ENCODE measurements at regions not wholly inside any gene's neighbourhood (a gene's known extent, or its start where the extent isn't known, plus 50 kb on each side); places are given as distances from the start of the nearest gene placed in this dataset.

GRCh38 chr17:77410470-77410869 is 269.7 kb downstream of the SEC14L1 start:
- TF ChIP-seq CTCF (conservative IDR thresholded peaks at IDR 0.05) (no peak), ZFX (IDR thresholded peaks at IDR 0.05) (no peak)

Measured in C4-2B (cell line).